GM21447 (cell line): ENCODE measurements at regions not wholly inside any gene's neighbourhood (a gene's known extent, or its start where the extent isn't known, plus 50 kb on each side); places are given as distances from the start of the nearest gene placed in this dataset.
"Not testable (repeated sequence)": the region's sequence is repeated elsewhere in the genome, so short reads cannot be mapped to it uniquely, and the experiment has no call there.

Experiments used
- ATAC-seq: cut with Tn5 transposase; IDR thresholded peaks from one replicate; pipeline ENCODE4 v1.9.1; 2021; ENCODE audit not compliant: unreplicated experiment

DNA sequence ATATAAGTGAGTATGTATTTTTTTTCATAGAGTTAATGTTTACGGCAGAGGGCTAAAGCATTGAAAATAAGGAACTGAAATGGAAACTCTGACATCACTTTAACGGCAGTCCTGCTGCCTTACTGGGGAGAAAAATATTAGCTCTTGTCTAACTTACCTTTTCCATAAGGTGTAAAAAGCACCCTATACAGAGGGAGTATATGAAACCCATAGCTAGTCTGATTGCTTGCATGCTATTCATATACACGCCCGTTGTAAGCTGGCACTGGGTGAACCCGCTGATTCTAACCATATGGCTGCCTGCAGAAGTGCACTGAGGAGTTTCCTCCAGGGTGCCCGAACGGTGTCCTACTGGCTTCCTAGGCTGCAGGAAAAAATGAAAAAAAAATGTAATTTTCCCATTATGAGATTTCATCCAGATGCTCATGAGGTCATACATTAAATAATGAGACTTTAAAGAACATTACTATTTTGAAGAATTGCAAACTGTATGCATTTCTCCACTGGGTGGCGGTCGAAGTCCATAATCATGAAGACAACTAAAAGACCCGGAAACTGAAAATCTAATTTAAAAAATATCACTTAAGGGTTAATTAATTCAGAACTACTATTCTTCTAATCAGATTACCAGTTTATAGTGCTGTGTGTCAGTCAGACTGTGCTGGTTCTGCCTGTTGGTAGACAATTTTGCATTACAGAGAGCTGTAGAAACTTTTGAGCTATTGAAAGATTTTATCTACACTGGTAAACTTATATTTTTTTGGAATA lies 144.7 kb downstream of the ALX1 start:
- peak; percentile 93 for ATAC-seq

DNA sequence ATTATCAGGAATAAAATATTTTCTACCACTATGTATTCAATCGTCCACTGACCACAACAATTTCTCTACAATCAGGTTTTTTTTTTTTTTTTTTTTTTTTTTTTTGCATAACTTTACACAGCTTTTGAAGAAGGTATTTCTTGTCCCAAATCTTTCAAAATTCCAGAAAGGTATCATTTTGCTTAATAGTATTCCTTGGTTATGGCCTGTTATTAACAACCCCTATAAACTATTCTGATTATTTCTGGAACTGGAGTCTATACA lies 145.3 kb downstream of the ALX1 start:
- ATAC-seq: no peak

DNA sequence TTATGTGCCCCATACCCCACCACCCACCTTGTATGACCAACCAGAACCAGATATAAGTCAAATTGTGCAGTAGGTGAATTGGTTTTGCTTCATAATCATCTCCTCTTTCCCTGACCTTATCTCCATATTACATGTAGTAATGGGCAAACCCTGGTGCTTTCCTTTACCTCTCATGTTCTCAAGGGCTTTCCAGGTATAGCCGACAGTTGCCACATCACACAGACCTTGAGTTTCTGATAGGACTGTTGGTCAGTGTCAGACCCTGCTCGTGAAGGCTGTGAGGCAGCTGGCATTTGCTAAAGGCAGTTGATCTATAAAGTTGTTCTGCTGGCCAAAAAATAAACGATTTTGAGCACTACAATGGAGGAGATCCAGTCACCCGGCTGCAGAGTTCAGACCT lies 145.9 kb downstream of the ALX1 start:
- no peak for ATAC-seq

DNA sequence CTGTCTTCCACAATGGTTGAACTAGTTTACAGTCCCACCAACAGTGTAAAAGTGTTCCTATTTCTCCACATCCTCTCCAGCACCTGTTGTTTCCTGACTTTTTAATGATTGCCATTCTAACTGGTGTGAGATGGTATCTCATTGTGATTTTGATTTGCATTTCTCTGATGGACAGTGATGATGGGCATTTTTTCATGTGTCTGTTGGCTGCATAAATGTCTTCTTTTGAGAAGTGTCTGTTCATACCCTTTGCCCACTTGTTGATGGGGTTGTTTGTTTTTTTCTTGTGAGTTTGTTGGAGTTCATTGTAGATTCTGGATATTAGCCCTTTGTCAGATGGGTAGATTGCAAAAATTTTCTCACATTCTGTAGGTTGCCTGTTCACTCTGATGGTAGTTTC lies 153.1 kb downstream of the ALX1 start:
- not testable (repeated sequence) for ATAC-seq

DNA sequence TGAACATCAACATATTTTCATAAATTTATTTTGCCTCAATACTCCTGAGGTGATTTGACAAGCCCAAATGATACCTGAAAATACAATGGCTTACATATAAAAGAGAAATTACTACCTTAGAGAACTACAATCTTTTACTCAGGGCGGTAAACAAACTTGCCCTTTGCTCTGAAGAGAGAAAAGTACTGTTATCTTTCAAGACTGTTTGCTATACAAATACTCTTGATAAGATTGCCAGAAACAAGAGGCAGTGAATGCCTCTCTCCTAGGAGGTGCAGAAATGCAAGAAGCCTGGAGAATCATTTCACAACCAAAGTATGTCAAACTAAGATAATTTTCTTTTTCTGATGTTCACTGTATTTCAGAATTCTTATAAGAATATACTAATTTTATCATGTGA lies 160.3 kb downstream of the ALX1 start:
- no peak for ATAC-seq

DNA sequence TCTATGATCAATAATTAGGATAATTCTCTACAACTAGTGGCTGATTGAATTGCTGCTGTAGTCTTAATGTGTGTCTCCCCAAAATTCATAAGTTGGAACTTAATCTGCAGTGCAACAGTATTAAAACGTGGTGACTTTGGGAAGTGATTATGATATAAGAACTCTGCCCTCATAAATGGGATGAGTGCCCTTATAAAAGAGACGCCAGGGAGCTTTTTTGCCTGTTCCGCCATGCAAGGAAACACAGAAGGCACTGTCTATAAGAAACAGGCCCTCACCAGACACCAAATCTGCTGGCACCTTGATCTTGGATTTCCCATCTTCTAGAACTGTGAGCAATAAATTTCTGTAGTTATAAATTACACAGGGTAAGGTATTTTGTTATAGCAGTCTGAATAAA lies 161.0 kb downstream of the ALX1 start:
- no peak for ATAC-seq

DNA sequence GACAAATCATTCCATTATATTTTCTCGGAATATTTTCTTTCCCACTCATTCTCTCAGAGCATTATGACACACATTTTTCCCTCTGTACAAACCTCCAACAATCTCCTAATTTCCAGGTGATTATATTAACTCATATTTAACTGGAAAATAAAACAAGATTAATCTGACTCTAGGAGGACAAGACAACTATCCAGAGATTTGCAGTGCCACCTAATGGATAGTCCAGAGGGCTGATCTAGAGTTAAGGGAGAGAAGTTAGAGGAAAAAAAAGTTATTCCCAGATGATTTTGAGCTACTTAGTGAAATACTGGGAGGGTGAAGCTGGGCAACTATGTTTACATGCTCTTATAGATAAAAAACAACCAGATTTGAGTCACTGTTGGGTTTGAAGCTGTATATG lies 161.7 kb downstream of the ALX1 start:
- no peak for ATAC-seq

DNA sequence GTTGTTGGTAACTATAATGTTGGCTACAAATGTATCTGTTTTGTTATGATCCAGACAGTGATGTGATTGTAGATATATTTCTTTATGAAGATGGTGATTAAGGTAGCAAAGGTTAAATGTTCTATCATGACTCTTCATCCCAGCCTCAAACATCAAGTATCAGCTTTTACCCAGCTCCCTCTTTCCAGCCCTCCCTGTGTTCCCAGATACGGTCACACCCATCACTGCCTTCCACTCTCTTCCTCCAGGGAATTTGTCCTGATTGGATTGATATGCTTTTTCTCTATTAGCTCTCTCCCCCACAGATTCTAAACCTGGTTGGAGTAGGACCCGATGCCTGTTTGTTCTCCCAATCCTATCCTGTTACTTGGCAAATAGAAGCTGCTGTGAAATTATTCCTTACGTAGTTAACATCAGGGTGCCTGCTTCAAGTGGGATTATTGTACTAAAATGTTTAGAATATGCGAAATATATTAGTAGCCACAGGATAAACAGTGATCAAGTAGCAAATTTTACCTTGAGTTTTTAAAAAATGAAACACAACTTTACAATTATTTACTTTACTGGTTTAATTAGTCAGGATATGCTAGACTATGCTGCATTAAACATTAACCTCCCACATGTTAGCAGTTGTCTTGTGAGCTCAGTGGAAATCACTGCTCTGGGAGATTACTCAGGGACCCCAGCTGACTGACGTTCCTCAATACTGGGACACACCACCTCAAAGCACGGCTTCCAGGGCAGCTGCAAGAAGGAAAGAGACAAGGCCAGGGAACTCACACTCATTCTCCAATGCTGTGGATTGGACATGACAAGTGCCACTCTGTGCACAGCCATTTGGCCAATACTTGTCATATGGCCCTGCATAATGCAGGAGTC lies 165.3 kb downstream of the ALX1 start:
- no peak for ATAC-seq

DNA sequence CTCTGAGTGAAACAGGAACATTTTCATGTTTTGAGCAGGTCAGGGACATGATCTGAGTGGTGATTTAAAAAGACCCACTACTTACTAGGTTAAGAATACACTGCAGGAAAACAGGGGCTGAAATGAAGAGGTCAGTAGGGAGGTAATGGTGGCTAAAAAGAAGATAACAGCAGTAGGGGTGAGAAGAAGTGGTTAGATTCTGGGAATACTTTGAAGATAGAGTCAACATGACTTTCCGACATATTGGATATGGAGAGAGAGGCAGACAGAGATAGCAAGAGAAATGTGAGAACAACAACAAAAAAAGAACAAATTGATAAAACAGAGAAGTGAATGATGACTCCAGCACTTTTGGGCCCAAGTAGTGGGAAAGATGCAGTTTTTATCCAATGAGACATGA lies 168.0 kb downstream of the ALX1 start:
- ATAC-seq: no peak

DNA sequence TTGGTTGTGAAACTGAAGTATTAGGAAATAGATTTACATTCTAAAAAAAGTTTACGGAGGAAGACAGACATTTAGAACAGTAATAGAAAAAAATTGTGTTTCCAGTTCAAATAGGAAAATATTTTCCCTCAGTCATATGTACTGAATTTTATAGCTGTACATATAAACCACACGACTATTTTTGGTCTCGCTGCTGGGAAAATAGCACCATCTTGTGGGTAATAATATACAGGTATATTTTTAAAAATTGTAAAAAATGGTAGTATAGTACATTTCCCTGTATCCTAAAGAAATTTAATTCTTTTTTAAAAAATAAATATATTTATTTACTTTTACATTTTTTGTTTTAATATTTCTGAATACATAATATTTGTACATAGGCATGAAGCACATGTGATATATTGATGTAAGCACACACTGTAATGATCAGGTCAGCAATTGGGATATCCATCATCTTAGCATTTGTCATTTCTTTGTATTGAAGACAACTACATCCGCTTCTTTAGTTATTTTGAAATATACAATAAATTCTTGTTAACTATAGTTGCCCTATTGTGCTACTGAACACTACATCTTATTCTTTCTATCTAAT lies 168.6 kb downstream of the ALX1 start:
- ATAC-seq: no peak

DNA sequence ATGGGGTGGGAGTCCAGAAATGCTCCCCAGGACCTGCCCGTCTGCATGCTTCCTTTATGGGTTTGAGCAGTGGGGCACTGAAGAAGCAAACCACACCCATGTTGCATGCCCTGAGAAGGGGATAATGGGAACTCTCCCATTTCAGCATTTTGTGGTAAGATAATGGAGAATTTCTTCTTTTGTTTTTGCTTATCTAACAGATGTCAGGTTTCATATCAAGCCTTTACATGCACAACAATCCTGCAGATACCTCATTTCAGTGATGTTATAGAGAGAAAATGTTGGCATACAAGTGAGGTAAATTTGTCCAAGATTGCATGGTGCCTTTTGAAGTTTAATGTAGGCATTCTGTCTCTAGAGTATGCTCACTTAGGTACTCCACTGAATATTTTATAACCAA lies 177.0 kb downstream of the ALX1 start:
- no peak for ATAC-seq

DNA sequence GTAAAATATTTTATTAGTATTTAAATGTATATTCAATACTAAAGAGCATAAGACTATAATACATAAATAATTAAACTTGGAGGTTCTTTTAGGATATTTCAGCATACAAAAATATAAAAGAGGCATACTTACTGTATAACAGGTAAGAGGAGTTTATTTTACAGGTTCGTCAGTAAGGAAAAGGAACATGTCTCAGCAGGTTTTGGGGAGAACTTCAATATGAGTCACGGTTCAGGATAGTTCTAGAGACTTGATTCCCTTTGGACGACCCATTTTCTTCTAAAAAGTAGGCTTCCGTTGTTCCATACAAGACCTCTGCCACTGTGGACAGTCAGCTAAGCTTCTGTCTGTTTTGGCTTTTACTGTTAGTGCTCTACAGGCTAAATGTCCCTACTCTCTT lies 181.1 kb downstream of the ALX1 start:
- no peak for ATAC-seq

DNA sequence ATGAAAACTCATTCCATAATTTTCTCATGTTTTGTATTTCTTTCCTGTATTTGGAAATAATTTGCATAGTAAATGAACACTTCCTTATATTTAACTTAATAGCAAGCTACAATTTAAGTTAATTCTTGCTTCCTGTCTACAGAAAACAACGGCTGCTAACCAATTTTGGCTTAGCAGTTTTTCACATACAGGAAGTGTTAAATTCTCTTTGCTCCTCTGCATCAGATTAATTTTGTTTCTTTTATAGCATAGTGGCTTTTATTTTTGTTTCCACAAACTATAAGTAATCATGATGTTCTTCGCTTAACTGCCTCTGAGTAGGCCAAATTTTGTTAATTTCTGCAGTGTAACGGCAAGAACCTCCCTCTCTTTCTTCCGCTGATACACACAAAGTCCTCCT lies 182.9 kb downstream of the ALX1 start:
- no peak for ATAC-seq

DNA sequence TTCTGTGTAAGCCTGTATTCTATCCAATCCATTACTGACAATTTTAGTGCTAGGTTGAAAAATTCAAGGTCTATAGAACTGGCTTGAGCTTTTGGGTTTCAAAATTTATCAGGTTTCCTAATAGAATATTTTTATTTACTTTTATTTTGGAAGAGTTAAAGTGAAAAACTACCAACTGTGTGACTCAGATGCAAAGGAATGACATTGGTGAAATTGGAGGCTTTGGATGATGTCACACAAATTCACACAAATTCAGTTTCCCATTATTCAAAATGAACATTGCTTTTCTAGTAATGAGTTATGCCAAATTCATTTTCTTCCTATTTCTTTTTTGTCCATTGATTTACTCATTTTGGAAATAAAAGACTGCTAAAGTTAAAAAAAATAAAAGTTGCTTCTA lies 186.9 kb downstream of the ALX1 start:
- no peak for ATAC-seq

DNA sequence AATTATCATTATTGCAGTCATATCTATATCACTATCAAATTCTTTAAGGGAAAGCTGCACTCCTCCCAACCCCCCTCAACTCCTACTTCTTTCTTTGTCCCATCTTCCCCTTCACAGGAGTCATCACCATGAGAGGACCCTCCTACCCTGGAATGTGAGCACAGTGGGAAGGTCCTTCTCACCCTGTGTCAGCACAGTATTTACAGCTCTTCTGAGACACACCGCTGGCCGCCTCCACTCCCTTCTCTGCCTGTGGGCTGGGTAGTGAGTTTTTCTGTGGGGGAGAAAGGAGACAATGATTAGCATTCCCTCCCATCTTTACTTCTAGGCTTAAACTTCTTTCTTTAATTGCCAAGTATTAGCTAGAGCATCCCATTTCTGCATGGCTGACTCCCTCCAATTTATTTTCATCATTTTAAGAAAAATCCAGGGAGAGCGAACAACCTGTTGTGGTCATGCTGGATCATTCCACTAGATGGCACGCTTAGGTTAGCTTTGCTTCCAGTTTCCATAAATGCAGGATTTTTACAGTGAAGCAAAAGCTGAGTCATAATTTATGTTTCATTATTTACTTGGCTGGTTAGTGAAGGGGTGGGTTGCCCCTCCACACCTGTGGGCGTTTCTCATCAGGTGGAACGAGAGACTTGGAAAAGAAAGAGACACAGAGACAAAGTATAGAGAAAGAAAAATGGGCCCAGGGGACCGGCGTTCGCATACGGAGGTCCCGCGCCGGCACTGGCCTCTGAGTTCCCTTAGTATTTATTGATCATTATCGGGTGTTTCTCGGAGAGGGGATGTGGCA lies 188.5 kb downstream of the ALX1 start:
- ATAC-seq: peak; percentile 97

DNA sequence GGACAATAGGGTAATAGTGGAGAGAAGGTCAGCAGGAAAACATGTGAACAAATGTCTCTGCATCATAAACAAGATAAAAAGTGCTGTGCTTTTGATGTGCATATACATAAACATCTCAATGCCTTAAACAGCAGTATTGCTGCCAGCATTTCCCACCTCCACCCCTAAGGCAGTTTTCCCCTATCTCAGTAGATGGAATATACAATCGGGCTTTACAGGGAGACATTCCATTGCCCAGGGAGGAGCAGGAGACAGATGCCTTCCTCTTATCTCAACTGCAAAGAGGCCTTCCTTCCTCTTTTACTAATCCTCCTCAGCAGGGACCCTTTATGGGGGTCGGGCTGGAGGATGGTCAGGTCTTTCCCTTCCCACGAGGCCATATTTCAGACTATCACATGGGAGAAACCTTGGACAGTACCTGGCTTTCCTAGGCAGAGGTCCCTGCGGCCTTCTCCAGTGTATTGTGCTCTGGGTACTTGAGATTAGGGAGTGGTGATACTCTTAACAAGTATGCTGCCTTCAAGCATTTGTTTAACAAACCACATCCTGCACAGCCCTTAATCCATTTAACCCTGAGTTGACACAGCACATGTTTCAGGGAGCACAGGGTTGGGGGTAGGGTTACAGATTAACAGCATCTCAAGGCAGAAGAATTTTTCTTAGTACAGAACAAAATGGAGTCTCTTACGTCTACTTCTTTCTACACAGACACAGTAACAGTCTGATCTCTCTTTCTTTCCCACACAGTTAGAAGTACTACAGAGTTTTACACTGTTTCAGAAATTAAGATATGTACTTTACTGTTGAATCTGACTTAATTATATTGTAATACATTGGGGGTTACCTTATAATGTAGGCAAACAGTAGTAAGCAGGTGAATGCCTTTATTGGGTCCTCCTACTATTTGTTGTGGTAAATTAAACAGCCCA lies 189.4 kb downstream of the ALX1 start:
- not testable (repeated sequence) for ATAC-seq

DNA sequence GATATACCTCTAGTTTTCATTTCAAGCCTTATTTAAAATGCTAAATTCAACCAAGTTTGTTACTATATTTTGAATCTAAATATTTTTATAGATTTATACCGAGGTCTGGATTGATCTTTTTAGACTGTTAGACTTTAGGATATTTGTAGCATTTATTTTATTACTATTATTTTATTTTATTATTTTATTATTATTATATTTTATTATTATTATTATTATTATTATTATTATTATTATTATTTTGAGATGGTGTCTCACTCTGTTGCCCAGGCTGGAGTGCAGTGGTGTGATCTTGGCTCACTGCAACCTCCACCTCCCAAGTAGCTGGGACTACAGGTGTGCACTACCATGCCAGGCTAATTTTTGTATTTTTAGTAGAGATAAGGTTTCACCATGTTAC lies 195.3 kb downstream of the ALX1 start:
- ATAC-seq: not testable (repeated sequence)

DNA sequence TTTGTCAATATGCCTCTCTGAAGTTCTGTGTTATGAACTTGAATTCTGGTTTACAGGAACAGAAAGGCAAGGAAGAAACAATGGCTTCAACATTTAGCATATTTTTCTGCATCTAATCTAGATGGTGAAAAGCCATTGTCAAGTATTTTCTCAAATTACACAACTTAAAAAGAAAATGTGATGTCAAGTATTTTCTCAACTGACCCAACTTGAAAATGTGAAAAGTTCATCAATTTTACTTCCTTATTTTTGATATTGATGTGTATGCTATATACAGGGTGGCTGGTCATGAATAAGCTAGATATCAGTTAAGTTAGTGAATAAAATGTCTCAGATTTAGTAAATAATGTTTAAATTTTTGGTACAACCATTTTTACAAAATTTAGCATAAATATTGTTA lies 196.7 kb downstream of the ALX1 start:
- no peak for ATAC-seq

DNA sequence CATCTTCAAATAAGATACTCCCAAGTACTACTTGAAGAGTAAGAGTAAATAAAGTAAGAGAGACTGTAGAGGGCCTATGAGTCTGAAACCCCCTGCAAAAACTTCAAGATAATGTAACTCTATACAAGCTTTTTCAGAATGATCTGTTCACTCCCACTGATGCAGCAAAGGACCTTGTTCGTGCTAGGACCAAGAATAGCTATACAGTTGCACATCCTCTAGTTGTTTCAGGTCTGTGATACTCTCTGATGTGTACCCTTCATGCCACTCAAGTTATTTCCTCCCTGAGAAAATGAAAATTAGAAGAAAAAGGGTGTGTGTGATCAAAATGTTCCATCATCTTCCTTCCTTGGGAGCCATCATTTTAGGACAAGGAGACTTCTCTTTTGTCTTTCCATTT lies 204.4 kb downstream of the ALX1 start:
- ATAC-seq: peak; percentile 69

DNA sequence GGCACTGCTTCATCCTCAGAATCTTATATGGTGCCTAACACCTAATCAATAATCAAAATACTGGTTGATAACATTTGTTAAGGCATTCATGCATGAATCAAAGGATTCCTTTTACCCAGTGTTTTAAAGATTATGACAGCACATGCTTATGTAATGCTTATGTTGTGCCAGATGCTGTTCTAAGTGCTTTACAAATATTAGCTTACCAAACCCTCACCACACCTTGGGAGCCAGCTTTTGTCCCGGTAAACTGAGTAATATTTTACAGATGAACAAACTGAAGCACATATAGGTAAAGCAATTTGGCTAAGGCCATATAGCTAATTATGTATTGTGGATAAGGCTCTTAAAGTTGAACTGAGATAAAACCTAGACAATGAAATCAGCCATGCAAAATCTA lies 209.2 kb downstream of the ALX1 start:
- ATAC-seq: no peak
